ENCODE measurements at regions not wholly inside any gene's neighbourhood (a gene's known extent, or its start where the extent isn't known, plus 50 kb on each side); places are given as distances from the start of the nearest gene placed in this dataset.

DNA sequence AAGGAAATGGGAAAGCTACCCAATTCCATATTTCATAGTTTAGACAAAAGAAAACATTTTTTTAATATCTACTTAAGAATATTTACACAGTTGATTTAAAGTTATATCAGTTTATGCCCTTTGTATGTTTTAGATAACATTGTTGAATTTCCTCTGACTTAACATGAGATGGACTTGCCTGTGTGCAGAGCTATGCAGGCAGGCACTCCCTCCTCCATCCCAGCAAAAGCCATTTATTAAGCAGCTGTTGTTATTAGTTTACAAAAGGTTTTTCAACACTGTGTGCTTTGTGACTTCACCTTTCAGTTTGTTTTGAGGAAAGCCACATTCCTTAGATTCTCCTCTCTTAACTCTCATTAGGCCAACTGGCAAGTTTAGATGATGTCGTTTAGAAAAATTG, 337.5 kb upstream of the PDE3A start:
- DNase-seq (ENCODE audit: low spot score): no peak
- H3K27me3 Mint-ChIP-seq (ENCODE audit: unreplicated experiment): no peaks in the 10 kb centered on the region
- TF ChIP-seq, protein P1, sequence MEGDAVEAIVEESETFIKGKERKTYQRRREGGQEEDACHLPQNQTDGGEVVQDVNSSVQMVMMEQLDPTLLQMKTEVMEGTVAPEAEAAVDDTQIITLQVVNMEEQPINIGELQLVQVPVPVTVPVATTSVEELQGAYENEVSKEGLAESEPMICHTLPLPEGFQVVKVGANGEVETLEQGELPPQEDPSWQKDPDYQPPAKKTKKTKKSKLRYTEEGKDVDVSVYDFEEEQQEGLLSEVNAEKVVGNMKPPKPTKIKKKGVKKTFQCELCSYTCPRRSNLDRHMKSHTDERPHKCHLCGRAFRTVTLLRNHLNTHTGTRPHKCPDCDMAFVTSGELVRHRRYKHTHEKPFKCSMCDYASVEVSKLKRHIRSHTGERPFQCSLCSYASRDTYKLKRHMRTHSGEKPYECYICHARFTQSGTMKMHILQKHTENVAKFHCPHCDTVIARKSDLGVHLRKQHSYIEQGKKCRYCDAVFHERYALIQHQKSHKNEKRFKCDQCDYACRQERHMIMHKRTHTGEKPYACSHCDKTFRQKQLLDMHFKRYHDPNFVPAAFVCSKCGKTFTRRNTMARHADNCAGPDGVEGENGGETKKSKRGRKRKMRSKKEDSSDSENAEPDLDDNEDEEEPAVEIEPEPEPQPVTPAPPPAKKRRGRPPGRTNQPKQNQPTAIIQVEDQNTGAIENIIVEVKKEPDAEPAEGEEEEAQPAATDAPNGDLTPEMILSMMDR (IDR thresholded peaks at IDR 0.05; ENCODE audit: unreplicated experiment): no peak
- no peaks in the 10 kb centered on the region for H3K9me3 Mint-ChIP-seq (ENCODE audit: unreplicated experiment)
- no peaks in the 10 kb centered on the region for H3K4me1 Mint-ChIP-seq (ENCODE audit: unreplicated experiment)
- H3K27ac Mint-ChIP-seq (ENCODE audit: unreplicated experiment): no peak overlapping the region
- no peaks in the 10 kb centered on the region for H3K36me3 Mint-ChIP-seq (ENCODE audit: low read depth, unreplicated experiment)
- no peak overlapping the region for H3K4me3 Mint-ChIP-seq (ENCODE audit: unreplicated experiment)

DNA sequence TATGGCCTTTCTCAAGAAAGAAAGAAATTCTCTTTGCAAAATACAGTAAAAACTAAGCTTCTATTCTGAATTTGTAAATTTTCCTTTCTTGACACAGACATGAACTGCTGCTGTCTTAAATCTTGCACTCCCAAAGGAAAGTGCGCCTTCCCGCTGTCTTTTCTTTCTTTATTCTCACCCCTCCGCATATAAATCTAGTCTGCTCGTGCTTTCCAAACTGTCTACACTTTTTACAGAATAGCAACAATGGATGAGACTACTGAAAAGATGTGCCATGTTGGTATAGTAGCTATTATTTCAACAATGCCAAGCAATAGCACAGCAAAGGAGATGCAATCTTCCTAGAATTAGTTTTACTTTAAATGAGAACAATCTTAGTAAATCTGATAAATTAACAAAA, 328.8 kb upstream of the PDE3A start:
- no peaks in the 10 kb centered on the region for H3K36me3 Mint-ChIP-seq (ENCODE audit: low read depth, unreplicated experiment)
- peaks cover 6% of the 10 kb centered on the region for H3K4me1 Mint-ChIP-seq (ENCODE audit: unreplicated experiment)
- TF ChIP-seq, protein P1 (IDR thresholded peaks at IDR 0.05; ENCODE audit: unreplicated experiment): no peak
- no peak overlapping the region for H3K27ac Mint-ChIP-seq (ENCODE audit: unreplicated experiment)
- no peaks in the 10 kb centered on the region for H3K27me3 Mint-ChIP-seq (ENCODE audit: unreplicated experiment)
- no peak overlapping the region for H3K4me3 Mint-ChIP-seq (ENCODE audit: unreplicated experiment)
- H3K9me3 Mint-ChIP-seq (ENCODE audit: unreplicated experiment): no peaks in the 10 kb centered on the region
- no peak for DNase-seq (ENCODE audit: low spot score)

DNA sequence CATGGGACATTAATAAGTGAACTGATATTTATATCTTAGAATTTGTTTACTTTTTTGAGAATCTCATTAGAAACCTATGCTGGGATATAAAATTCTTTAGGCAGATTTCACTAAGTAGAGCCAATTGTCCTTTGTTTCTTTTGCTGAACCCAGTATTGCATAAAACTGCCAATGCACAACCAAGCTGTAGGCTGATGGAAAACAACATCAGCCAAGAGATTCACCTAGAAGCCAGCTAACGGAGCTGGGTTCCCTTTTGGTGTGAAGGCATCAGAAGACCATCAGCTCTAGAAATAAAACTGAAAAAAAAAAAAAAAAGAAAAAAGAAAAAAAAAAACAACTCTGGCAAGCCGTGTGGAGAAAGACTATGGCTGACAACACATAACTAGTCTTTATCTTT, 328.2 kb upstream of the PDE3A start:
- H3K27ac Mint-ChIP-seq (ENCODE audit: unreplicated experiment): no peak overlapping the region
- no peak overlapping the region for H3K4me3 Mint-ChIP-seq (ENCODE audit: unreplicated experiment)
- H3K27me3 Mint-ChIP-seq (ENCODE audit: unreplicated experiment): no peaks in the 10 kb centered on the region
- no peaks in the 10 kb centered on the region for H3K36me3 Mint-ChIP-seq (ENCODE audit: low read depth, unreplicated experiment)
- H3K4me1 Mint-ChIP-seq (ENCODE audit: unreplicated experiment): peaks cover 6% of the 10 kb centered on the region
- TF ChIP-seq, protein P1 (IDR thresholded peaks at IDR 0.05; ENCODE audit: unreplicated experiment): no peak
- no peaks in the 10 kb centered on the region for H3K9me3 Mint-ChIP-seq (ENCODE audit: unreplicated experiment)
- no peak for DNase-seq (ENCODE audit: low spot score)

DNA sequence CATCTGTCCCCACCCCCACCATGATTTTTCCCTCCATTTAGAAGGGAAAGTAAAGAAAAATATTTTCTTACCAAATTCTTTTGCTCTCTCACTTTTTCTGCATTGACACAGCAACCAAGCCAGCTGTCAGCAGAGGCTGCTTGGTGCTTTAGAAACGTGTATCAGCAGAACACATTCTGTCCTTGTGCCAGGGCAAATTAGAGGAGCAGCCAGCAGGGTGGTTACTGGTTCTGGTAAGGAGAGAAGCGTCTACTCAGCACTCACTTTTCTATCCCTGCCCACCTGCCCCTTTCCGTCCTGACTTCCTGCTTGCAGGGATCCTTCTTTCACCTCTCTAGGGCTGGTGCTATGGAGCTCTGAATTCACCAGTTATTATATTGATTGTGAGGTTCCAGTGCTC, 327.5 kb upstream of the PDE3A start:
- TF ChIP-seq, protein P1 (IDR thresholded peaks at IDR 0.05; ENCODE audit: unreplicated experiment): no peak
- H3K9me3 Mint-ChIP-seq (ENCODE audit: unreplicated experiment): no peaks in the 10 kb centered on the region
- H3K4me1 Mint-ChIP-seq (ENCODE audit: unreplicated experiment): peaks cover 6% of the 10 kb centered on the region
- no peaks in the 10 kb centered on the region for H3K27me3 Mint-ChIP-seq (ENCODE audit: unreplicated experiment)
- no peak for DNase-seq (ENCODE audit: low spot score)
- no peak overlapping the region for H3K4me3 Mint-ChIP-seq (ENCODE audit: unreplicated experiment)
- H3K27ac Mint-ChIP-seq (ENCODE audit: unreplicated experiment): no peak overlapping the region
- no peaks in the 10 kb centered on the region for H3K36me3 Mint-ChIP-seq (ENCODE audit: low read depth, unreplicated experiment)

DNA sequence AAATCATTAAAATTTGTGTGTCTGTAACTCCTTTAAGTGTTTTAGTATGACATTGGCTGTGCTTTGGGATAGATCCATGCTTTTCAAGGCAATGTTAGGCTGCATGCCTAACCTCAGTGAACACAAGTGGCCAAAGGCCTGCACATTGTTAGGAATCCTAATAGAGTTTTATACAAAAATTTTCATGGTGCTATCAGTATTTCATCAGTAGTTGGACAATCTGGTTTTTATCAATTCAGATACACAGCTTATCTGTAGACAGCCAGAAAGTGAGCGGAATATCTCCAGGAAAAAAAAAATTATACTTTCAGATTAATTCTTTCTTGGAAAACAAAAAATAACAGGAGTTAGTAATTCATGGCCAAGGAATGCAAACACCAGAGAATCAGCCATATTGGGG, 324.0 kb upstream of the PDE3A start:
- no peak for DNase-seq (ENCODE audit: low spot score)
- Mint-ChIP-seq H3K4me3 (ENCODE audit: unreplicated experiment) (no peak overlapping the region), H3K27ac (ENCODE audit: unreplicated experiment) (no peak overlapping the region), H3K36me3 (ENCODE audit: low read depth, unreplicated experiment) (no peaks in the 10 kb centered on the region), H3K9me3 (ENCODE audit: unreplicated experiment) (no peaks in the 10 kb centered on the region), H3K4me1 (ENCODE audit: unreplicated experiment) (peaks cover 6% of the 10 kb centered on the region), H3K27me3 (ENCODE audit: unreplicated experiment) (no peaks in the 10 kb centered on the region)
- TF ChIP-seq, protein P1 (IDR thresholded peaks at IDR 0.05; ENCODE audit: unreplicated experiment): no peak
